Uterus (tissue), 3 donors: ENCODE measurements at regions not wholly inside any gene's neighbourhood (a gene's known extent, or its start where the extent isn't known, plus 50 kb on each side); places are given as distances from the start of the nearest gene placed in this dataset.
"Not testable (repeated sequence)": the region's sequence is repeated elsewhere in the genome, so short reads cannot be mapped to it uniquely, and the experiment has no call there.

Source experiments
- DNase-seq, 2 donors: peaks; one replicate each; pipeline ENCODE4 v3.0.0-alpha.2; 2019 to 2020
- H3K27ac ChIP-seq, 2 donors: fragments of 200-600 bp; sonication (generic); 1 replicate in 1 of 2; 2 replicates in 1 of 2; pipeline ENCODE4 v1.5.1; 2016 to 2018
- H3K27me3 ChIP-seq, 2 donors: fragments of 200-600 bp; sonication (generic); one replicate each; pipeline ENCODE4 v1.5.1; 2018 to 2019; ENCODE audit warnings: control low read depth in 1 of 2
- H3K36me3 ChIP-seq, 2 donors: fragments of 200-600 bp; sonication (generic); one replicate each; pipeline ENCODE4 v1.5.1; 2019; ENCODE audit warnings: control low read depth in 1 of 2
- H3K4me1 ChIP-seq, 2 donors: fragments of 200-600 bp; sonication (generic); one replicate each; pipeline ENCODE4 v1.5.1; 2018 to 2019; ENCODE audit warnings: control low read depth in 1 of 2
- H3K4me3 ChIP-seq, 2 donors: fragments of 200-600 bp; sonication (generic); 1 replicate in 1 of 2; 2 replicates in 1 of 2; pipeline ENCODE4 v1.5.1; 2018 to 2019; ENCODE audit warnings: mild to moderate bottlenecking in 1 of 2
- H3K9me3 ChIP-seq, 2 donors: fragments of 200-600 bp; sonication (generic); one replicate each; pipeline ENCODE4 v1.5.1; 2019; ENCODE audit warnings: control low read depth in 1 of 2
- POLR2A ChIP-seq, 2 donors: fragments of 450-650 bp; IDR thresholded peaks; one replicate each; pipeline ENCODE4 v1.6.1; 2016; ENCODE audit warnings: antibody characterized with exemption in 2 of 2, mild to moderate bottlenecking in 1 of 2, moderate library complexity in 1 of 2
- intact Hi-C: fragments of 100-400 bp; cut with DNase I; formaldehyde crosslinking; loops from one replicate; pipeline ENCODE4 v1.15.1; 2023; ENCODE audit warnings: low total_unique reads
- donor health status: DM: yes; HTN: yes; CAD: no.

DNA sequence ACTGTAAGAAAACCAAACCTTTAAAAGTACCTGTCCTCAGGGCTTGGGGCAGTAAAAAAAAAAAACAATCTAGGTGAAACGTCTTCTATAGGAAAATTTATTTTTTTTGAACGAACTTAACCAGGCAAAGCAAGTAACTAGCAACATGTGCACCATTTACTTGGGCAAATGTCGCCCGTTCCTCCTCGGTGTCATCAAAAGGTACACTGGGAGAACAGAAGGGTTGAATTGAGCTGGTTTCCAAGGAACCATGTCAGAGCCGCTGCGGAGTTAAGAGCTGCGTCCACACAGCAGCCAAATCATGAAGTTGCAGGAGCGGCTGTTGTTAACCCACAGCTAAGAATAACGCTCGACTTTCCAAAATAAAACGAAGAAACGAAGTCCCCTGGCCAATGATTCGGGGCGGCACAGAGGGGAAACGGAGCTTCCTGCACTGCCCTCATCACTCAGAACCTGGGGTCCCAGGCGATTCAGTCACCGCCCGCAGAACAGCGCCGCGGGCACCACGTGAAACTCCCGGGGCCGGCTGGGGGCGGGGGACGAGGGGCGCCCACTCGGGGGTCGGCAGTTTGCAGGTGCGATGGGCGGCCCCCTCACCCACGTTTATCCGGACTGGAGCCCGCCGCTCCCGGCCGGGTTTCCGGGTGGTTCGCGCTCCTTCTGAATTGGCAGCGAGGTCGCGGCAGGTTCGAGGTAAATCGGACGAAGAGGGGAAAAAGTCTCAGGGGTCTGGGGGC, 53.6 kb upstream of the PLGLB1 start:
- H3K36me3 ChIP-seq, H3K4me1 ChIP-seq, H3K9me3 ChIP-seq, intact Hi-C loops, H3K27me3 ChIP-seq: not testable (repeated sequence)
- Histone ChIP-seq H3K27ac (peak overlapping the region; percentile 92 to 95), H3K4me3 (peak overlapping the region; percentile 57 to 66)
- DNase-seq = peak in 1 of 2 donors; percentile 15

DNA sequence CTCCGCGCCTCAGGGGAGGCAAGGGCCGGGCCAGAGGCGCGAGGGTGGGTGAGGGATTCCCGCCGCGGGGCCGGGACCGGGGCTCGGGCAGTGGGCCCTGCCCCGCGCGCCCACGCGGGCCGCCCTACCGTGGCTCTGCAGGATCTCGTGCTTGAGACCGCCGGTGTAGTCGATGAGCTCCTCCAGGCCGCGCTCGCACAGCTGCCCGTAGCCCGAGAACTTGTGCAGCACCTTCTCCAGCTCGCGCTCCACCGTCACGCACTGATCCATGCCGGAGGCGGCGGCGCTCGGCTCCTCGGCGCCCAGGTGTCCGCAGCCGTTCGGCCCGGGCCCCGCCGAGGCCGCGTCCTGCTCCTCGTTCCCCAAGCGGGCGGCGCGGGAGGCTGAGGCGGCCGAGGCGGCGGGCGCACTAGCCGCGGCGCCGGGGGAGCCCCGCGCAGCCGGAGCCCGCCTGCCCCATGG, 54.2 kb upstream of the PLGLB1 start:
- Histone ChIP-seq H3K4me3 (peak overlapping the region; percentile 57 to 66), H3K27ac (peak overlapping the region; percentile 92 to 95)
- peak; percentile 37 to 54 for DNase-seq
- H3K36me3 ChIP-seq, H3K27me3 ChIP-seq, H3K4me1 ChIP-seq, intact Hi-C loops, H3K9me3 ChIP-seq: not testable (repeated sequence)

DNA sequence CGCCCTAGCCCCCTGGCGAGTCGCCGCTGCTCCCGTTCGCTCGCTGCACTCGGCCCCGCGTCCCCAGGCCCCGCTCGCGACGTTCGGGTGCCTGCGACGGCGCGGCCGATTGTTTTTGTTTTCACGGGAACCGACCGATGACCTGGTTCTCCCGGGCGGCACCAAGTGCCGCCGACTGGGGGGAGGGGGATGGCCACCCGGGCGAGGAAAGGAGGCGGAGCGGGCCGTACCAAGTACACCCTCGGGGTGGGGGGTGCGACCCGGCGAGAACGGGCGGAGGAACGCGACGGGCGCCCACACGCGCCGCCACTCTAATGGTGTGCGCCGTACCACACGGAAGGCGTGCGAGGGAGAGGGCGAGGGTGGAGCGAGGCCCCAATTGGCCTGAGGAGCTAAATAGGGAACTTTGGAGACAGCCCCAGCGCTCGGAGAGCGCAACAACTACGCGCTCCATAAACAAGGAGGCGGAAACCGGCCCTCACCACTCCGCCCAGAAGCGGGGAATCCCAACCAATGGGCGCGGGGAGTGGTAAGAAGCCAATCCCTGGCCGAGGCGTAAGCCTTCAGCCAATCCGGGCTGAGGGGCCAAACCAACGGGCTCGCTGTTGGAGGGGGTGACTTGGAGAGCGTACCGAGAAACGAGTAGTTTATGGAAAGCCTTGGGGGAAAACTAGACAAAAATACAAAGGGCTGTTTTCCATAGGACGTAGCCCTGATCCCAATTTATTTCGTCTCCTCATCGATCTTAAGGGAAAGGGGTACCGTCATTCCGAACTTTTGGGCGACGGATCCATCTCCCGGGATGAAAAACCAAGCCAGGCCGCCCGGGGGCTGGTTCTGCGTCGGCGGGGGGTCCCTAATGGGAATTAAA, 54.8 kb upstream of the PLGLB1 start:
- peak overlapping the region; percentile 92 to 95 for H3K27ac ChIP-seq
- peak; percentile 49 to 76 for TF ChIP-seq POLR2A (IDR thresholded peaks at IDR 0.05)
- DNase-seq = peak; percentile 92 to 94
- H3K4me1 ChIP-seq, H3K27me3 ChIP-seq, H3K36me3 ChIP-seq, intact Hi-C loops, H3K9me3 ChIP-seq: not testable (repeated sequence)
- peak overlapping the region; percentile 57 to 66 for H3K4me3 ChIP-seq

DNA sequence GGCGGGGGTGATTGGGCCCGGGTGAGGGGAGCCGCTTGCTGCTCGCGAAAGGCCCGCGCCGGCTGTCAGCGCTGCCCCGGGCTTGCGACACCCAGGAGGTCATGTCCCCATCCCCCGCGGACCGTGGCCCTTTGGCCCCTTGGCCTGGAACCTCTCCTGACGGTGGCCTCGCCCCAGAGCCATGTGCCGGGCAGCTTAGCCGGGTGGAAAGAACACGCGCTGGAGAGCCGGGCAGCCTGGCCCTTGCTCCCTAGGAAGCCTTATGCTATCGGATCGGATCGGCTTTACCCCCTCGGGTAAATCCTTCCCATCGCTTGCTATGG, 55.4 kb upstream of the PLGLB1 start:
- H3K4me1 ChIP-seq, H3K9me3 ChIP-seq, intact Hi-C loops, H3K27me3 ChIP-seq, DNase-seq, H3K36me3 ChIP-seq: not testable (repeated sequence)
- Histone ChIP-seq H3K27ac (peak overlapping the region; percentile 92 to 95), H3K4me3 (peak overlapping the region; percentile 54 to 66)

DNA sequence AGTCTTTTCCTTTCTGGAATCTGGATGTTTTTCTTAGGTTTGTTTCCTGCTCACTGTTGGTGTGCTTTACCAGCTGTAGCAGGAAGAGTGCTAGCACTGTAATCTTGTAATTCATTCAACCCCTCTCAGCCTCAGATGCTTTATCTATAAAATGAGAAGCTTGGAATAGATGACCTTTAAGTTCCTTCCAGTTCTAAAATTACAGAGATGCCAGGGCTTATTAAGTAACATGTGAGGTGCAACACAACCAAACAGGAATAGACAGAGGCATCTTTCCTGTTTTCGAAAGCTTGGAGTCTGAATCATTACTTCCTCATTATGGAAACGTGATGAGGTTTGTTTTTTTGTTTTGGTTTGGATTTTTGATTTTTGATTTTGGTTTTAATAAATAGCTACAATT, 60.1 kb upstream of the PLGLB1 start:
- intact Hi-C loops = not testable (repeated sequence)

DNA sequence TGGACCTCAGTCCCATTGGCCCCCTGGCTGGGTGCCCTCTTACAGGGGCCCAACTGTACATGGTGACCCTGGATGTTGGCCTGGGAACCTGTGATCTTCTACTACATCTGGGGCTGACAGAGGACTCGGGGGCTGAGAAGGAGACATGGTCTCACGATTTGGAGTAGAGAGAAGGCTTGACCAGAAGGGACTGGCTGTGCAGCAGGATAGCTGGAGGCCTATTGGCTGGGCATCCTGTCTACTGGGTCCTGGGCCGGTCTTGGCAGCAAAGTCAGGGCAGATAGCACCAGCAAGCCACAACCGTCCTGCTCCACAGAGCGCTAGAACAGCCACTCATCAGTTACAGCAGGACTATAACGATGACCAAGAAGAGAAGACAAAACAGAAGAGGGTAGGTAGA, 66.4 kb upstream of the PLGLB1 start:
- H3K4me3 ChIP-seq, H3K4me1 ChIP-seq, H3K27ac ChIP-seq, H3K27me3 ChIP-seq, intact Hi-C loops, H3K9me3 ChIP-seq, DNase-seq, H3K36me3 ChIP-seq: not testable (repeated sequence)

More for the DNA sequence above, 60.1 kb upstream of the PLGLB1 start:
- DNase-seq, H3K36me3 ChIP-seq, H3K27ac ChIP-seq, H3K4me1 ChIP-seq, H3K4me3 ChIP-seq, H3K9me3 ChIP-seq, H3K27me3 ChIP-seq: not testable (repeated sequence)

DNA sequence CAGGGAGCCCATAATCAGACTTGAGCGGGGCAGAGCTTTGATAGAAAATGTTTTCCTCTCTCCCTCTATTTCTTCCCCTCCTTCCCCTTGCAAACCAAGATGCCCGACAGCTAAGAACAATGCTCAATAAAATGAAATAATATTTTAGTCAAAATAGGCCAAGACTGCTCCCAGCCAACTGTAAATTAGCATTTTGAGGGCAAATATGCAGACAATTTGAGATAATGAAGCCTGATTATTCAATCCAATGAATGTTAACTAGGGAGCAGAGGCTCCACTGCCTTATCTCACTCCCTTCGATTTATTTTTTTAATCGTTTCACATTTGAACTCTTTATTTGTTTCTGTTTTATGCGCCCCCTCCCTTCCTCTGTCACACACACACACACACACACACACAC, 67.8 kb upstream of the PLGLB1 start:
- DNase-seq, H3K9me3 ChIP-seq, intact Hi-C loops, H3K4me1 ChIP-seq, H3K36me3 ChIP-seq, H3K27me3 ChIP-seq, H3K4me3 ChIP-seq, H3K27ac ChIP-seq: not testable (repeated sequence)

DNA sequence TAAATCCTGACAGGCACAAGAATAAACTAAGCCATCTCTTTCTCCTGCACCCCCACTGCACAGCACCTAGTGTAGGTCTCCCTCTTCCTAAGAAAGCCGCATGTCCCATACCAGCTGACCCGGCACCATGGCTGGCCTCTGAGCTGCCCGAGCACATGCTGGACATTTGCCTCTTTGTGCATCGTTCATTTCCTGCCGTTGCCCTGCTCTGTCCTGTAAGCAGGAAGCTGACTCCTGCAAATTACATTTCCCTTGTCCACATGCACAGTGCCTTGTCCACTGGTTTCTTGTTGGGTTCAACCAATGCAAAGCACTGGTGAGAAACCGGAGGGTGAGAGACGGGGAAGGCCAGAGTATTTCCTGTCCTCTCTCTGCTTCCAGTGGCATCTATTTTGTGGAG, 71.6 kb upstream of the PLGLB1 start:
- H3K27ac ChIP-seq, intact Hi-C loops, H3K36me3 ChIP-seq, H3K27me3 ChIP-seq, H3K4me3 ChIP-seq, DNase-seq, H3K9me3 ChIP-seq, H3K4me1 ChIP-seq: not testable (repeated sequence)

DNA sequence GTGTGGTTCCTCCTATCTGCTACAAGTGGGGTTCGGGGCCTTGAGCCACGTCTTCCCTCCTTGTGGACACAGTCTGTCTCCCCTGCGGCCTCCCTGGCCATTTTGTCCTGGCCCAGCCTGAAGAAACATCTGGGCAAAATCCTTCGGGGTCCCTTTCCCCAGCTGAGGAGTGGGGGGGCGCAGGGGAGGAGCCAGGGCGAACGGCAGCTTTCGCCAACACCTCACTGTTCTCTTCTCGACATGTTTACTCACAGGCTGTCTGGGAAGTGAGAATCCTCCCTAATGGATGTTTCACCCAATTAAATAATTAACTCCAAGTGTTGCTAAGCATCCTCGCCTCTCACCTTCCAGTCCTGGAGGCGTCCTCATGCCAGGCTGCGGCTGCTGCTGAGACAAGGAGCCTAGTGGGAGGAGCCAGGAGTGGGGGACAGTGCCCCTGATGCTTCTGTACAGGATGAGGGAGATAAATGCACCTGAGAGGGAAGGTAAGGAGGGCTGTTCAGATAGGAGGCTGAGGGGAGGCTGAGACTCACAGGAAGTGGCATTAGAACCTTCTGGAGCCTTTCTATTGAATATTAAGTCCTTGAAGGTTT, 72.4 kb upstream of the PLGLB1 start:
- H3K4me1 ChIP-seq, intact Hi-C loops, H3K36me3 ChIP-seq: not testable (repeated sequence)

DNA sequence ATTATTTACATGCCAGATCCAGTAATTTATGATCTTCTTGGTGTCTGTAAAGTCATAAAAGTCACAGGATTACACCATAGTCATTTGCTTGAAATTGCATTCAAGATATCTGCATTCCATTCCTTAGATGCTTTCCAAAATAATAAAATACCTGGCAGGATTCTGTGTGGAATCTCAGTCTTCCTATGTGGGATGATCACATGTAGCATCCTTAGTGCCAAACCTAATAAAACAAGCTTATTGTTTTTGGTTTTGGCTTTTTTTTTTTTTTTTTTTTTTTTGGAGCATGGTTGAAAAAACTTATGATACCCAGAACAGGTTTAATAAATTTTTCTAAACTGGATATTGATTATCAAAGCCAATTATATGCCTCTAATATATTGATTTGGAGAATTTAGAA, 74.2 kb upstream of the PLGLB1 start:
- H3K4me1 ChIP-seq, DNase-seq, H3K4me3 ChIP-seq, H3K9me3 ChIP-seq, intact Hi-C loops, H3K36me3 ChIP-seq, H3K27me3 ChIP-seq, H3K27ac ChIP-seq: not testable (repeated sequence)

More for the DNA sequence above, 72.4 kb upstream of the PLGLB1 start:
- not testable (repeated sequence) for DNase-seq, H3K27ac ChIP-seq, H3K4me3 ChIP-seq, H3K27me3 ChIP-seq, H3K9me3 ChIP-seq

DNA sequence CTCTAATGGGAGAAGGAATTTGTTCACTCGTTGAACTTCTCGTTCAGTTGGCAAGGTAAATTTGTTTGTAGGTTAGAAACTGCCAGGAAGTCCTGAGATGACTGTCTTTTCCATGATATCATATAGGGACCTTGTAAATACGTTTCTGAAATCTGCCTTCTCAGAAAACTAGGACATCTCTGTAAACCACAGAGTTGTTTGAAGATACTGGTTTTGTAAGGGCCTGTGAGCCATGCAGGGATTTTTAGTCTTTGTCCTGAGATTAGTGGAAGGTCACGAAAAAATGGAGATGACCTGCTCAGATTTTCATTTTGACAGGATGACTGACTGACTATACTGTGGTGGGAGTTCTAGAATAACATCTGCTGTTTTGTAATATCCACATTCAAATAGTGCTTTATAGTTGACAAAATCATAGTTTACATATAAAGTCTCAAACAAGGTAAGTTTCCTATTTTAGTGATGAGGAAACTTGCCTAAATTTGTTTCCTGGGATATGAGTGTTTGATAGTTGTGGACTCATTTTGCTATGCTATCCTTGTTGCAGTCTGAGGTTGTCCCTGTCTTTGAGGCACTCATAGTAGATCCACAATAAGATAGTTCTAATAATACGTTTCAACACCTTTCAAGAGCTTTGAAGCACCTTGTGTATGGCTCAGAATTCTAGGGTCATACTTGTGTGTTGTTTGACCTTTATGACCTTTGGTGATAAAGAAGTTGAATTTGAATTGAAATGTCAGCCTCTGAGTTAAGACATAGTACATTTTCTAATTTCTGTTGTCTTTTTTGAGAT, 107.3 kb upstream of the PLGLB1 start:
- intact Hi-C loops = not testable (repeated sequence)

DNA sequence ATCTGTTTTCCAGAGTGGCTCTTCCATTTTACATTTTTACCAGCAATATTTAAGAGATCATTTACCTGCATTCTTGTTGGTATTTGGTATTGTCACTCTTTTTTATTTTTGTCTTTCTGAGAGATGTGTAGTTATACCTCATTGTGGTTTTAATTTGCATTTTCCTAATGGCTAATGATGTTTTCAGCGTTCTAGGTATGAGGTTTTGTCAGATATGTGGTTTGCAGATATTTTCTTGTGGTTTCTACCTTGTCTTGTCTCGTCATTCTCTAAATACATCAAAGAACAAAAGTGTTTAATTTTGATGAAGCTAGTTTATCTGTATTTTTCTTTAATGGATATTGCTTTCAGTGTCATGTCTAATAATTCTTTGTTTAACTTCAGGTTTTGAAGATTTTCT, 110.9 kb upstream of the PLGLB1 start:
- H3K9me3 ChIP-seq, H3K4me1 ChIP-seq, intact Hi-C loops, H3K27me3 ChIP-seq, H3K4me3 ChIP-seq, H3K36me3 ChIP-seq, H3K27ac ChIP-seq, DNase-seq: not testable (repeated sequence)

More for the DNA sequence above, 107.3 kb upstream of the PLGLB1 start:
- H3K36me3 ChIP-seq, H3K4me3 ChIP-seq, H3K27me3 ChIP-seq, H3K9me3 ChIP-seq, H3K27ac ChIP-seq, DNase-seq, H3K4me1 ChIP-seq: not testable (repeated sequence)
